CD4-positive, alpha-beta T cell (primary cell): ENCODE measurements at regions not wholly inside any gene's neighbourhood (a gene's known extent, or its start where the extent isn't known, plus 50 kb on each side); places are given as distances from the start of the nearest gene placed in this dataset.

Experiments
- ATAC-seq: fragments of 200-7000 bp; cut with Tn5 transposase; one replicate; pipeline ENCODE4 v1.10.0; 2022; ENCODE audit warnings: mild to moderate bottlenecking; ENCODE audit not compliant: poor library complexity
- CTCF ChIA-PET: fragments of 350-600 bp; sonication (Branson Sonifier 250); formaldehyde crosslinking; loops from one replicate; lab custom pipeline; 2021; ENCODE audit warnings: antibody characterized with exemption, inconsistent platforms; lab: Charles Lee
- POLR2A ChIA-PET: fragments of 350-600 bp; sonication (Branson Sonifier 250); formaldehyde crosslinking; loops from one replicate; lab custom pipeline; 2021; ENCODE audit warnings: antibody characterized with exemption, inconsistent platforms; lab: Charles Lee
- DNase-seq, 14 experiments: peaks; one replicate each; pipeline ENCODE4 v3.0.0-alpha.2; 2013 to 2020; ENCODE audit warnings: mixed read lengths in 2 of 14
- H3K27ac ChIP-seq, 2 donors: one replicate each; pipeline versions ENCODE4 v1.5.1 to v1.7.0; 2013; ENCODE audit warnings: low read length in 2 of 2, low read depth in 1 of 2, mild to moderate bottlenecking in 1 of 2
- H3K27me3 ChIP-seq, 2 experiments: 1 replicate in 1 of 2; 2 replicates in 1 of 2; pipeline versions ENCODE4 v1.6.1 to v1.7.0; 2013; ENCODE audit warnings: low read length in 2 of 2, control low read depth in 1 of 2, mild to moderate bottlenecking in 1 of 2, moderate library complexity in 1 of 2; ENCODE audit not compliant: insufficient read depth in 2 of 2, control insufficient read depth in 1 of 2
- H3K36me3 ChIP-seq: one replicate; pipeline ENCODE4 v1.6.1; 2013; ENCODE audit warnings: low read length, control low read depth; ENCODE audit not compliant: insufficient read depth
- H3K4me1 ChIP-seq: one replicate; pipeline ENCODE4 v1.6.1; 2013; ENCODE audit warnings: low read length, control low read depth; ENCODE audit not compliant: insufficient read depth
- H3K4me3 ChIP-seq: one replicate; pipeline ENCODE4 v1.5.1; 2013; ENCODE audit warnings: mild to moderate bottlenecking, low read length, moderate library complexity
- H3K9me3 ChIP-seq, 2 experiments: 1 replicate in 1 of 2; 2 replicates in 1 of 2; pipeline versions ENCODE4 v1.6.1 to v1.7.0; 2013; ENCODE audit warnings: low read length in 2 of 2, mild to moderate bottlenecking in 2 of 2, control low read depth in 1 of 2, moderate library complexity in 1 of 2; ENCODE audit not compliant: control insufficient read depth in 1 of 2, insufficient read depth in 1 of 2
- H3K27ac Mint-ChIP-seq: one replicate; pipeline ENCODE4 v1.8.0; 2020; ENCODE audit warnings: mixed read lengths
- H3K27me3 Mint-ChIP-seq: one replicate; pipeline ENCODE4 v1.8.0; 2021; ENCODE audit warnings: mixed read lengths
- H3K36me3 Mint-ChIP-seq: one replicate; pipeline ENCODE4 v1.8.0; 2021; ENCODE audit warnings: low read depth, mixed read lengths
- H3K4me1 Mint-ChIP-seq: one replicate; pipeline ENCODE4 v1.8.0; 2021; ENCODE audit warnings: low read depth, mixed read lengths
- H3K4me3 Mint-ChIP-seq: one replicate; pipeline ENCODE4 v1.8.0; 2020; ENCODE audit warnings: mild to moderate bottlenecking, mixed read lengths
- H3K9me3 Mint-ChIP-seq: one replicate; pipeline ENCODE4 v1.8.0; 2020; ENCODE audit warnings: mixed read lengths
- CTCF ChIP-seq: fragments of 200-600 bp; IDR thresholded peaks from one replicate; pipeline ENCODE4 v1.8.0; 2022; ENCODE audit warnings: antibody characterized with exemption, mild to moderate bottlenecking
- intact Hi-C, 2 experiments: fragments of 100-400 bp; cut with DNase I in 1 of 2; cut with micrococcal nuclease in 1 of 2; formaldehyde crosslinking; loops; one replicate each; pipeline versions ENCODE4 v1.15.1 to v1.9.0; 2023 to 2025; cut with DNase I, micrococcal nuclease

GRCh38 chr2:19569300-19569791 lies 210.9 kb upstream of the OSR1 start:
- no peaks in the 10 kb centered on the region for H3K4me1 ChIP-seq
- H3K36me3 Mint-ChIP-seq, result no peaks in the 10 kb centered on the region
- no peaks in the 10 kb centered on the region for H3K9me3 ChIP-seq
- H3K9me3 Mint-ChIP-seq, result no peaks in the 10 kb centered on the region
- H3K4me3 Mint-ChIP-seq, result no peak overlapping the region
- CTCF ChIA-PET, result no interaction called here
- ATAC-seq (no peak), DNase-seq (no peak)
- H3K36me3 ChIP-seq, result no peaks in the 10 kb centered on the region
- no peak for TF ChIP-seq CTCF
- no peaks in the 10 kb centered on the region for H3K4me1 Mint-ChIP-seq
- H3K4me3 ChIP-seq, result no peak overlapping the region
- peaks cover 21% of the 10 kb centered on the region for H3K27me3 Mint-ChIP-seq
- no peak overlapping the region for H3K27ac ChIP-seq
- H3K27ac Mint-ChIP-seq, result no peak overlapping the region
- peaks cover 0 to 5% of the 10 kb centered on the region in 2 experiments for H3K27me3 ChIP-seq
- POLR2A ChIA-PET, result no interaction called here
- intact Hi-C loops, result no loop called here

DNA sequence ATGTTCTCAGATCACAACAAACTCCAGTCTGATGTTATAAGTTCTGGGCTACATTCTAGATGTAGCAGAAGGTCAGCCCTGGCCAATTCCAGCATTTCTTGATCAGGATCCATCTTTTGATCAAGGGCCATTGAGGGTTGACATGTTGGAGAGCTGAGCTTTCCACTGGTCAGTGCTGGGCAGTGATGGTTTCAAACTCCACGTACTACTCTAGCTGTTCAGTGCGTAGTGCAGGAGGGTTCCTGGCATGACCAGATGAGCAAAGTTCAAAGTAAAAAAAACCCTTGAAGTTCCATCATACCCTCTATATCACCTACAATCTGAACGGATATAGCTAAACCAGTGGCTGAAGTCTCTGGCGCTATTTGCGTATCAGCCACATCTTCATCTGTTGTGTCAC lies 210.4 kb upstream of the OSR1 start:
- H3K27me3 ChIP-seq, result peaks cover 0 to 5% of the 10 kb centered on the region in 2 experiments
- no peaks in the 10 kb centered on the region for H3K36me3 ChIP-seq
- H3K4me3 ChIP-seq, result no peak overlapping the region
- intact Hi-C loops, result no loop called here
- no peak for TF ChIP-seq CTCF
- Mint-ChIP-seq H3K27me3 (peaks cover 24% of the 10 kb centered on the region), H3K36me3 (no peaks in the 10 kb centered on the region), H3K9me3 (no peaks in the 10 kb centered on the region), H3K27ac (no peak overlapping the region), H3K4me1 (no peaks in the 10 kb centered on the region), H3K4me3 (no peak overlapping the region)
- H3K9me3 ChIP-seq, result no peaks in the 10 kb centered on the region
- no peaks in the 10 kb centered on the region for H3K4me1 ChIP-seq
- ATAC-seq (no peak), DNase-seq (no peak)
- H3K27ac ChIP-seq, result no peak overlapping the region
- CTCF ChIA-PET, result no interaction called here
- POLR2A ChIA-PET, result no interaction called here

- POLR2A ChIA-PET, result no interaction called here
- Histone ChIP-seq H3K9me3 (no peaks in the 10 kb centered on the region), H3K4me1 (no peaks in the 10 kb centered on the region), H3K27ac (no peak overlapping the region), H3K4me3 (no peak overlapping the region), H3K27me3 (peaks cover 0 to 5% of the 10 kb centered on the region in 2 experiments), H3K36me3 (no peaks in the 10 kb centered on the region)
- ATAC-seq (no peak), DNase-seq (no peak)
- H3K4me3 Mint-ChIP-seq, result no peak overlapping the region
- H3K27ac Mint-ChIP-seq, result no peak overlapping the region
- no peak for TF ChIP-seq CTCF
- H3K27me3 Mint-ChIP-seq, result peaks cover 29% of the 10 kb centered on the region
- intact Hi-C loops, result no loop called here
- no peaks in the 10 kb centered on the region for H3K36me3 Mint-ChIP-seq
- CTCF ChIA-PET, result no interaction called here
- H3K9me3 Mint-ChIP-seq, result no peaks in the 10 kb centered on the region
- H3K4me1 Mint-ChIP-seq, result peaks cover 15% of the 10 kb centered on the region
Measured at GRCh38 chr2:19560785-19561184, 202.4 kb upstream of the OSR1 start.
